Loucy (cell line): ENCODE measurements at regions not wholly inside any gene's neighbourhood (a gene's known extent, or its start where the extent isn't known, plus 50 kb on each side); places are given as distances from the start of the nearest gene placed in this dataset.

Source experiments
- H2AFZ ChIP-seq: fragments of 200-600 bp; sonication (generic); 2 replicates; pipeline ENCODE4 v1.6.0; 2016; ENCODE audit warnings: antibody characterized with exemption, mild to moderate bottlenecking, low read length, moderate library complexity
- H3F3A ChIP-seq: fragments of 200-600 bp; 2 replicates; pipeline ENCODE4 v1.6.0; 2016; ENCODE audit warnings: antibody characterized with exemption, low read depth, mild to moderate bottlenecking
- H3K27me3 ChIP-seq: fragments of 200-600 bp; sonication (generic); 2 replicates; pipeline ENCODE4 v1.6.1; 2014; ENCODE audit warnings: low read length, mild to moderate bottlenecking; ENCODE audit not compliant: insufficient read depth, poor library complexity, severe bottlenecking
- H3K36me3 ChIP-seq: fragments of 200-600 bp; sonication (generic); 2 replicates; pipeline ENCODE4 v1.6.1; 2016; ENCODE audit warnings: low read length; ENCODE audit not compliant: insufficient read depth
- H3K4me1 ChIP-seq: fragments of 200-600 bp; sonication (generic); 2 replicates; pipeline ENCODE4 v1.5.1; 2014; ENCODE audit warnings: low read length, mild to moderate bottlenecking; ENCODE audit not compliant: insufficient read depth, poor library complexity, severe bottlenecking
- H3K4me2 ChIP-seq: fragments of 200-600 bp; sonication (generic); 2 replicates; pipeline ENCODE4 v1.6.0; 2014; ENCODE audit warnings: antibody characterized with exemption, low read length, low read depth, mild to moderate bottlenecking; ENCODE audit not compliant: poor library complexity, severe bottlenecking
- H3K4me3 ChIP-seq: fragments of 200-600 bp; sonication (generic); 2 replicates; pipeline ENCODE4 v1.5.1; 2014; ENCODE audit warnings: low read length, mild to moderate bottlenecking, mixed read lengths; ENCODE audit not compliant: poor library complexity, severe bottlenecking
- H3K79me2 ChIP-seq: fragments of 200-600 bp; sonication (generic); 2 replicates; pipeline ENCODE4 v1.6.1; 2014; ENCODE audit warnings: low read length; ENCODE audit not compliant: insufficient read depth
- H3K9ac ChIP-seq: fragments of 200-600 bp; sonication (generic); 2 replicates; pipeline ENCODE4 v1.6.0; 2014; ENCODE audit warnings: mild to moderate bottlenecking, low read depth, low read length, moderate library complexity; ENCODE audit not compliant: poor library complexity, severe bottlenecking
- H3K9me2 ChIP-seq: fragments of 200-600 bp; sonication (generic); replicated peaks from 2 replicates; pipeline ENCODE4 v1.6.1; 2016; ENCODE audit warnings: low read depth, low read length, mixed read lengths
- H3K9me3 ChIP-seq: fragments of 200-600 bp; sonication (generic); 2 replicates; pipeline ENCODE4 v1.6.1; 2014; ENCODE audit warnings: mild to moderate bottlenecking, antibody characterized with exemption, low read length, low read depth; ENCODE audit not compliant: insufficient read depth
- H4K20me1 ChIP-seq: fragments of 200-600 bp; sonication (generic); 2 replicates; pipeline ENCODE4 v1.6.0; 2014; ENCODE audit warnings: antibody characterized with exemption, low read length, mild to moderate bottlenecking; ENCODE audit not compliant: insufficient read depth, poor library complexity, severe bottlenecking
- EZH2phosphoT487 ChIP-seq: fragments of 200-600 bp; IDR thresholded peaks from 2 replicates; pipeline ENCODE4 v1.6.1; 2018; ENCODE audit warnings: antibody characterized with exemption, mild to moderate bottlenecking, moderate library complexity, borderline replicate concordance
- TF ChIP-seq, protein P1 (sequence below): fragments of 200-600 bp; sonication (generic); conservative IDR thresholded peaks from 2 replicates; pipeline ENCODE4 v1.5.1; 2014; ENCODE audit warnings: mild to moderate bottlenecking, antibody characterized with exemption, low read length

DNA sequence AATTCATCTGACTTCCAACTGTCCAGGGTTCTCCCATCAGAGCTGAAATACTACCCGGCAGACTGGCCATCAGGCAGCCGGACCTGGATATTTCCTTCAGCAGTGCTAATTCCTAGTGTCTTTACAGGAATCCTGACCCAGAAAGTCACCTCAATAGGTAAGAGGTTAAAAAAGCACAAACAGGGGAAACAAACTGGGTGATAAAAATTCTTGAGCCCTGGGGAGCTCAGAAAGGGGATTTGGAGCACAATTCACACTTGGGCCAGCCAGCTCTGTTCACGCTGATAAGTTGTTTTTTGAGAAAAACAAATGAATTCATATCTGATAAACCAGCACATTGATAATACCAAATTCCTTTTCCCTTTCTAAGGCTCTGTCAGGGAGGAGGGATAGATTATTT is 104.0 kb downstream of the EDN1 start:
- no peak overlapping the region for H3K9ac ChIP-seq

DNA sequence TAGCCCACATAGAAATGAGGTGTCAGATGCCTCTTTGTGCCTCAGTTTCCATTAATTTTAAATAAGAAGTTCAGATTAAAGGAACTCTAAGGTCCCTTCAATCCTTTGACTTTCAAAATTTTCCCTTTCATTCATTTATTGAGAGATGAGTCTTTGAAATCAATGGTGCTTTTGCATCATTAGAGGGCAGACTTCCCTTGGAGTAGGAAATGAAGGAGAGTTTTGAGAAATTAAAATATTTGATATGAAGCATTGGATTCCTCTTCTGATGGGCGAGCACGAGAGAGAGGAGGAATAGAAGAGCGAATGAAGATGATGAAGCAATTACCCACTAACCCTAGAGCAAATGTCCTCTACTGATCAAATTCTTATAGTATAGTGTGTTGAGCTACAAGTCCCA is 105.7 kb downstream of the EDN1 start:
- Histone ChIP-seq H4K20me1 (no peaks in the 10 kb centered on the region), H3K9me2 (no peaks in the 10 kb centered on the region), H2AFZ (no peak overlapping the region), H3K4me2 (no peak overlapping the region), H3K9me3 (no peaks in the 10 kb centered on the region), H3F3A (no peaks in the 10 kb centered on the region), H3K79me2 (no peaks in the 10 kb centered on the region), H3K4me1 (no peaks in the 10 kb centered on the region), H3K4me3 (no peak overlapping the region), H3K36me3 (no peaks in the 10 kb centered on the region), H3K9ac (no peak overlapping the region), H3K27me3 (no peaks in the 10 kb centered on the region)
- no peak for TF ChIP-seq EZH2phosphoT487
- TF ChIP-seq, protein P1, sequence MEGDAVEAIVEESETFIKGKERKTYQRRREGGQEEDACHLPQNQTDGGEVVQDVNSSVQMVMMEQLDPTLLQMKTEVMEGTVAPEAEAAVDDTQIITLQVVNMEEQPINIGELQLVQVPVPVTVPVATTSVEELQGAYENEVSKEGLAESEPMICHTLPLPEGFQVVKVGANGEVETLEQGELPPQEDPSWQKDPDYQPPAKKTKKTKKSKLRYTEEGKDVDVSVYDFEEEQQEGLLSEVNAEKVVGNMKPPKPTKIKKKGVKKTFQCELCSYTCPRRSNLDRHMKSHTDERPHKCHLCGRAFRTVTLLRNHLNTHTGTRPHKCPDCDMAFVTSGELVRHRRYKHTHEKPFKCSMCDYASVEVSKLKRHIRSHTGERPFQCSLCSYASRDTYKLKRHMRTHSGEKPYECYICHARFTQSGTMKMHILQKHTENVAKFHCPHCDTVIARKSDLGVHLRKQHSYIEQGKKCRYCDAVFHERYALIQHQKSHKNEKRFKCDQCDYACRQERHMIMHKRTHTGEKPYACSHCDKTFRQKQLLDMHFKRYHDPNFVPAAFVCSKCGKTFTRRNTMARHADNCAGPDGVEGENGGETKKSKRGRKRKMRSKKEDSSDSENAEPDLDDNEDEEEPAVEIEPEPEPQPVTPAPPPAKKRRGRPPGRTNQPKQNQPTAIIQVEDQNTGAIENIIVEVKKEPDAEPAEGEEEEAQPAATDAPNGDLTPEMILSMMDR = peak; percentile 38

More for the DNA sequence above, 104.0 kb downstream of the EDN1 start:
- Histone ChIP-seq H3K4me1 (no peaks in the 10 kb centered on the region), H3K4me3 (no peak overlapping the region), H3K36me3 (no peaks in the 10 kb centered on the region), H3K4me2 (no peak overlapping the region), H3K9me2 (no peaks in the 10 kb centered on the region), H3K79me2 (no peaks in the 10 kb centered on the region), H3F3A (no peaks in the 10 kb centered on the region), H3K27me3 (no peaks in the 10 kb centered on the region), H3K9me3 (no peaks in the 10 kb centered on the region), H2AFZ (no peak overlapping the region), H4K20me1 (no peaks in the 10 kb centered on the region)
- TF ChIP-seq, protein P1 = no peak
- TF ChIP-seq EZH2phosphoT487 = no peak

DNA sequence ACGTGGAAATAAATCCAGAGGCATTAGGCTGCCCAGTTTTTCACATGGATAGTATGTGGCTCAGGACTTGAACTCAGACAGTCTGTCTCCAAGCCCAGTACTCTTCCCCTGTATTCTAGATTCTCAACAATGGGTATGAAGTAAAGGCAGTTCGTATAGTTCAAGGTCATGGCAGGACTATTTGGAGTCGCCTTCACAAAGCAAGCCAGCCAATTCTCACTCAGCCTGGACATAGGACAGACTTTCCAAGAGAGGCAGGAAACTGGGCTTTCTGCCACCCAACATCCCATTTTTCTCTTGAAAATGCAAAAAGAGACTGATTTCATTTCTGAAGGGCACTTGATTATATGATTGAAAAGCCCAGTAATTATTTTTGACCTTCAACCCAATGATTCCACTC is 111.0 kb downstream of the EDN1 start:
- Histone ChIP-seq H3K9ac (no peak overlapping the region), H3K9me2 (no peaks in the 10 kb centered on the region), H3K27me3 (no peaks in the 10 kb centered on the region), H3F3A (no peaks in the 10 kb centered on the region), H3K36me3 (no peaks in the 10 kb centered on the region), H2AFZ (no peak overlapping the region), H3K4me2 (no peak overlapping the region), H4K20me1 (no peaks in the 10 kb centered on the region), H3K79me2 (no peaks in the 10 kb centered on the region), H3K4me1 (no peaks in the 10 kb centered on the region), H3K4me3 (no peak overlapping the region), H3K9me3 (no peaks in the 10 kb centered on the region)
- no peak for TF ChIP-seq EZH2phosphoT487
- TF ChIP-seq, protein P1 = no peak
